ENCODE measurements at regions not wholly inside any gene's neighbourhood (a gene's known extent, or its start where the extent isn't known, plus 50 kb on each side); places are given as distances from the start of the nearest gene placed in this dataset.

DNA sequence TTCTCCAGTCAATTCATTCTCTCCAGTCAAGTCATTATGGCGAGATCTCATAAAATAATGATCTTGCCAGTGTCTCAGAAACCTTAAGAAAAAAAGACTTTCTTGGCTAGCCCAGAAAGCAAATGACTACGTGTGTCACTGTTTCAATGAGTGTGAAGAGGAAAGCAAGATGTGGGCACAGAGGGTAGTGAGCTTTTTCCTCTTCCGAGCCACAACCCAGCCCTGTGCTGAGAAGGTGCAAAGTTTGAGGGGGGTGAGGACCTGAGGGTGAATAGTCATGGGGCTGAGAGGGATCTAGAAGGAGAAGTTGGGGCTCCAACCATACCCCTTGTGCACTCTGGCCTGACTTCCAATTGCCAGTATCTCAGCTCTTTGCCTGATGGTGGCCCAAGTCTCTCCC lies 85.6 kb upstream of the EGFL6 start:
- H3K4me2 ChIP-seq (ENCODE audit: insufficient read depth, insufficient read length, low read length): no peak overlapping the region
- no peak overlapping the region for H2AK5ac ChIP-seq (ENCODE audit: insufficient read length, low read length)
- no peak overlapping the region for H3K27ac Mint-ChIP-seq
- H3K4me3 Mint-ChIP-seq: no peak overlapping the region
- H2BK15ac ChIP-seq (ENCODE audit: low read depth, low read length): no peak overlapping the region
- no peak overlapping the region for H3K18ac ChIP-seq (ENCODE audit: insufficient read length, low read depth, low read length)
- peaks cover 13 to 15% of the 10 kb centered on the region in 2 experiments for H3K4me1 Mint-ChIP-seq
- H3K14ac ChIP-seq (ENCODE audit: insufficient read depth, low read length): no peak overlapping the region
- no peaks in the 10 kb centered on the region for H3K27me3 ChIP-seq (ENCODE audit: insufficient read depth, low read length)
- no peaks in the 10 kb centered on the region for H3K27me3 Mint-ChIP-seq (ENCODE audit: low read depth)
- peaks cover 60 to 65% of the 10 kb centered on the region in 2 experiments for H3K9me3 Mint-ChIP-seq
- H2BK12ac ChIP-seq (ENCODE audit: insufficient read length, low read depth, low read length): no peak overlapping the region
- peaks cover 0 to 5% (median 0%) of the 10 kb centered on the region in 3 experiments; a peak in 5 of 7 replicates for H3K36me3 Mint-ChIP-seq (ENCODE audit: insufficient read depth in 1 of 3, low read depth in 3 of 3)
- H3K4ac ChIP-seq (ENCODE audit: low read depth, low read length): no peak overlapping the region
- H3K79me2 ChIP-seq (ENCODE audit: insufficient read depth, low read length): no peaks in the 10 kb centered on the region
- H3K9ac ChIP-seq (ENCODE audit: extremely low read depth, insufficient read length, low read length): no peak overlapping the region
- no peak overlapping the region for H4K8ac ChIP-seq (replicated peaks; ENCODE audit: insufficient read length, low read depth, low read length)
- H3K23ac ChIP-seq (ENCODE audit: insufficient read length, low read depth, low read length): no peak overlapping the region
- H3K9me3 ChIP-seq (ENCODE audit: control insufficient read depth, low read depth, low read length): no peaks in the 10 kb centered on the region
- peaks cover 3% of the 10 kb centered on the region; the same call in 1 of the 2 replicates for H3K4me1 ChIP-seq (ENCODE audit: insufficient read depth, low read length)
- no peak overlapping the region for H2AFZ ChIP-seq (ENCODE audit: low read length)
- H3K79me1 ChIP-seq (ENCODE audit: insufficient read depth, low read depth, low read length, poor library complexity, severe bottlenecking): no peaks in the 10 kb centered on the region
- H2BK20ac ChIP-seq (ENCODE audit: low read depth, low read length, poor library complexity, severe bottlenecking): no peak overlapping the region
- H3T11ph ChIP-seq (ENCODE audit: low read length): no peak overlapping the region
- no peak overlapping the region for H3K56ac ChIP-seq (ENCODE audit: insufficient read length, low read depth, low read length)
- H4K20me1 ChIP-seq (ENCODE audit: control insufficient read depth, insufficient read depth, insufficient read length): no peaks in the 10 kb centered on the region
- no peaks in the 10 kb centered on the region for H3K23me2 ChIP-seq (ENCODE audit: insufficient read length, low read depth, low read length, poor library complexity, severe bottlenecking)
- no peak overlapping the region for H2BK120ac ChIP-seq (ENCODE audit: low read depth, low read length, poor library complexity, severe bottlenecking)
- no peak overlapping the region for H4K91ac ChIP-seq (ENCODE audit: insufficient read length, low read depth, low read length)
- TF ChIP-seq, protein P1, sequence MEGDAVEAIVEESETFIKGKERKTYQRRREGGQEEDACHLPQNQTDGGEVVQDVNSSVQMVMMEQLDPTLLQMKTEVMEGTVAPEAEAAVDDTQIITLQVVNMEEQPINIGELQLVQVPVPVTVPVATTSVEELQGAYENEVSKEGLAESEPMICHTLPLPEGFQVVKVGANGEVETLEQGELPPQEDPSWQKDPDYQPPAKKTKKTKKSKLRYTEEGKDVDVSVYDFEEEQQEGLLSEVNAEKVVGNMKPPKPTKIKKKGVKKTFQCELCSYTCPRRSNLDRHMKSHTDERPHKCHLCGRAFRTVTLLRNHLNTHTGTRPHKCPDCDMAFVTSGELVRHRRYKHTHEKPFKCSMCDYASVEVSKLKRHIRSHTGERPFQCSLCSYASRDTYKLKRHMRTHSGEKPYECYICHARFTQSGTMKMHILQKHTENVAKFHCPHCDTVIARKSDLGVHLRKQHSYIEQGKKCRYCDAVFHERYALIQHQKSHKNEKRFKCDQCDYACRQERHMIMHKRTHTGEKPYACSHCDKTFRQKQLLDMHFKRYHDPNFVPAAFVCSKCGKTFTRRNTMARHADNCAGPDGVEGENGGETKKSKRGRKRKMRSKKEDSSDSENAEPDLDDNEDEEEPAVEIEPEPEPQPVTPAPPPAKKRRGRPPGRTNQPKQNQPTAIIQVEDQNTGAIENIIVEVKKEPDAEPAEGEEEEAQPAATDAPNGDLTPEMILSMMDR (conservative IDR thresholded peaks at IDR 0.05): no peak
- no peak overlapping the region for H2BK5ac ChIP-seq (ENCODE audit: insufficient read length, low read length)
- no peak overlapping the region for H3K27ac ChIP-seq (ENCODE audit: insufficient read length, low read depth, low read length)
- WGBS (ENCODE audit: extremely low coverage, insufficient read length, low lambda C conversion rate): no CpG with 5 or more reads among the region's 3 CpGs
- H4K5ac ChIP-seq (ENCODE audit: insufficient read length, low read depth, low read length): no peak overlapping the region
- no peak for DNase-seq

Measured in H9 (cell line).